Fibroblast of pulmonary artery (primary cell): ENCODE measurements at regions not wholly inside any gene's neighbourhood (a gene's known extent, or its start where the extent isn't known, plus 50 kb on each side); places are given as distances from the start of the nearest gene placed in this dataset.

Source experiments
- DNase-seq: peaks from one replicate; pipeline ENCODE4 v3.0.0-alpha.2; 2010; ENCODE audit warnings: low read depth
- H3K4me3 ChIP-seq: replicated peaks from 2 replicates; pipeline ENCODE4 v1.5.1; 2011; ENCODE audit warnings: low read depth, mild to moderate bottlenecking, control low read depth, low read length, moderate library complexity
- TF ChIP-seq, protein P1 (sequence below): IDR thresholded peaks from 2 replicates; pipeline ENCODE4 v1.5.1; 2011; ENCODE audit warnings: mild to moderate bottlenecking, control low read depth, low read length, inconsistent platforms; ENCODE audit errors: missing control alignments

DNA sequence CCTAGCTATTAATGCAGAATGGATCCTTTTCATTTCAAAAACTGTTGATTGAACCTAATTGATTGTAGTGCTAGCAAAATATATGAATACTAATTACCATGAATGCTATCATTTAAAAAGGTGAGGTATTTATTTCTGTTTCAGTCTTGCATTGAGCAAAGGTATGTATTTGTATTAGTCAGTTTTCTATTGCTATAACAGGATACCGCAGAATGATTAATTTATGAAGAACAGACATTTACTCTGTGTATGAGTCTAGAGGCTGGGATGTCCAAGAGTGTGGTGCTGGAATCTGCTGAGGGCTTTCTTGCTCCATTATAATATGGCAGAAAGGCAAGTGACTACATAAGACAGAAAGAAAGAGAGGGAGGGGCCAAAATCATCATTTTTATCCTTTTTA, 199.2 kb downstream of the KIF20B start:
- no peak overlapping the region for H3K4me3 ChIP-seq
- no peak for DNase-seq
- TF ChIP-seq, protein P1, sequence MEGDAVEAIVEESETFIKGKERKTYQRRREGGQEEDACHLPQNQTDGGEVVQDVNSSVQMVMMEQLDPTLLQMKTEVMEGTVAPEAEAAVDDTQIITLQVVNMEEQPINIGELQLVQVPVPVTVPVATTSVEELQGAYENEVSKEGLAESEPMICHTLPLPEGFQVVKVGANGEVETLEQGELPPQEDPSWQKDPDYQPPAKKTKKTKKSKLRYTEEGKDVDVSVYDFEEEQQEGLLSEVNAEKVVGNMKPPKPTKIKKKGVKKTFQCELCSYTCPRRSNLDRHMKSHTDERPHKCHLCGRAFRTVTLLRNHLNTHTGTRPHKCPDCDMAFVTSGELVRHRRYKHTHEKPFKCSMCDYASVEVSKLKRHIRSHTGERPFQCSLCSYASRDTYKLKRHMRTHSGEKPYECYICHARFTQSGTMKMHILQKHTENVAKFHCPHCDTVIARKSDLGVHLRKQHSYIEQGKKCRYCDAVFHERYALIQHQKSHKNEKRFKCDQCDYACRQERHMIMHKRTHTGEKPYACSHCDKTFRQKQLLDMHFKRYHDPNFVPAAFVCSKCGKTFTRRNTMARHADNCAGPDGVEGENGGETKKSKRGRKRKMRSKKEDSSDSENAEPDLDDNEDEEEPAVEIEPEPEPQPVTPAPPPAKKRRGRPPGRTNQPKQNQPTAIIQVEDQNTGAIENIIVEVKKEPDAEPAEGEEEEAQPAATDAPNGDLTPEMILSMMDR: no peak

DNA sequence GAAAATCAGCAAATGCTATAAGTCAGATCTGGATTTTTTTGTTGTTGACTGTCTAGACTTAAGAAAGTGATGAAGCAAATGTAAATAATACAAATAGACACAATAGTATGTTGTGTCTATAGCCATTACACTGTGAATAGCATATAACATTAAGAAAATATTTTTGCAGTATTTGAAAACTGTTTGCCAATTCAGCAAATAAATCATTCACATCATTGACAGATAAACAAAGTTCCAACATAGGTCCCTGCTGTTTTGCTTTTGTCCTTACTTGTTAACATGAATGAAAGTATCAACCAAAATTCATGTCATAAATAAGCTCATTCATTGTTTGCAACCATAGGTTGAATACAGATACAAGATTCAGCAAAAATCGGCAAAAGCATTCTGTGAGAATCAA, 200.5 kb downstream of the KIF20B start:
- H3K4me3 ChIP-seq: no peak overlapping the region
- no peak for DNase-seq
- TF ChIP-seq, protein P1: no peak

- H3K4me3 ChIP-seq: no peak overlapping the region
- no peak for DNase-seq
- TF ChIP-seq, protein P1: no peak
Measured at GRCh38 chr10:89904755-89905154, 203.4 kb downstream of the KIF20B start.

- DNase-seq: no peak
- TF ChIP-seq, protein P1: no peak
- no peak overlapping the region for H3K4me3 ChIP-seq
Measured at GRCh38 chr10:89909752-89910151, 208.4 kb downstream of the KIF20B start.

- TF ChIP-seq, protein P1: no peak
- DNase-seq: no peak
- H3K4me3 ChIP-seq: no peak overlapping the region
Measured at GRCh38 chr10:89915021-89915420, 213.6 kb downstream of the KIF20B start.

DNA sequence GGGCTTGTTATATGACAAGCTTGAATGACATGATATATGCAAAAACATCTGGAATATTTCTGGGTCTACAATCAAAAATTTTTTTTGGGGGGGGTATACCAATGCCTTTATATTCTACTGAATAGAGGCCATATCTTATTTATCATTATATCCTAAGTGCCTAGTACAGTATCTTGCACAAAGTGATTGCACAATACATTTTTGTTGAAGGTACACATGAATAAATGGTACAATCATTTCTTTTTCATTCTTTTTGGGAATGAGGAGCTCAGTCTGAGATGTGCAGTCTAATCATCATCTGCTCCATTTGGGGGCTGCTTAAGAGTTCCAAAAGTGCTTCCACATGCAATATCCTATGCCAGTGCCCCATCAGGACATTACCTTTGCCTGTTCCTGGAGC, 214.6 kb downstream of the KIF20B start:
- H3K4me3 ChIP-seq: no peak overlapping the region
- TF ChIP-seq, protein P1: no peak
- no peak for DNase-seq

DNA sequence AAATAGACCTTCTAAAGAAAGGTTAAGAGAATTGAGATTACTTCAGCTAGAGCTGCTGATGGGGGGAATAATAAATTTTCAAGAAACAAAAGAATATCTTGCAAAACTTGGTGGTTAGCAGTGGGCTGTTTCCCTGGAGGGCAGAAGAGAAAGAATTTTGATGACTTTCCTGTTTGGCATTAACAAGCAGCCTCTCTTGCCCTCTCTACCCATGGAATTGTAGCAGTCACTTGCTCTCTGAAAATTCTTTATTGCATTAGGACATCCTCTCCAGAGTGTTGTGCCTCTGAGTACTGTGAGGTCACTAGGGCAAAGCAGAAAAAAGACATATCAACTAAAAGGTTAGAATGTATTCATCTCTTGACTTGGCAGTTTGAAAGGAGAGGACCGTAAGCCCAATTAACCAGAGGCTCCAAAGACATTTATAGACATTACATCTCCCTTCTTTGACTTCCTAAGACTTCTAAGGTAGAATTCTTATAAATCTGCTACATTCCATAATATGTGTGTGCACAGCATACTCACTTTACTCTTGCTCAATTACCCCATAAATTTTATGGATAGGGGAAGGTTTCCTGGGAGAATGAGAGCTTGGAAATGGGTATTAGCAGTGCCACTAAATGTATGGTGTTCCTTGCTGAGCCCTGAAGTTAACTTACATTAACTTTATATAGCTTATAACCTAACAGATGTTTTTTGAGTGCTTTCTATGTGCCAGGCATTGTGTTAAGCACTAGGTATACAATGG, 215.3 kb downstream of the KIF20B start:
- H3K4me3 ChIP-seq: no peak overlapping the region
- no peak for DNase-seq
- TF ChIP-seq, protein P1: no peak
